IMR-90 (cell line): ENCODE measurements at regions not wholly inside any gene's neighbourhood (a gene's known extent, or its start where the extent isn't known, plus 50 kb on each side); places are given as distances from the start of the nearest gene placed in this dataset.

Source experiments
- ATAC-seq: fragments of 200-7000 bp; cut with Tn5 transposase; 2 replicates; pipeline ENCODE4 v1.9.1; 2020; ENCODE audit warnings: low read depth, mild to moderate bottlenecking, moderate library complexity
- BruUV-seq: library from RNA; stranded (reverse); fragments of 400-500 nt; replicated peaks from 2 replicates; lab custom pipeline; 2021; lab: Mats Ljungman, UMichigan
- CTCF ChIA-PET: fragments of 300-600 bp; formaldehyde crosslinking; extraction: SDS; loops from one replicate; lab custom pipeline; 2021; ENCODE audit warnings: antibody characterized with exemption; lab: Yijun Ruan, JAX
- POLR2A ChIA-PET: fragments of 300-600 bp; sonication (Branson Sonifier 250); formaldehyde crosslinking; loops from one replicate; lab custom pipeline; 2022; ENCODE audit warnings: antibody characterized with exemption; ENCODE audit not compliant: unreplicated experiment; lab: Charles Lee
- DNase-seq: peaks from one replicate; pipeline ENCODE4 v3.0.0; 2013
- H2AFZ ChIP-seq: replicated peaks from 2 replicates; pipeline ENCODE3; 2013; ENCODE audit warnings: low read length, mild to moderate bottlenecking; ENCODE audit not compliant: poor library complexity
- H2AK5ac ChIP-seq: 2 replicates; pipeline ENCODE4 v1.6.1; 2013; ENCODE audit warnings: low read depth, low read length, inconsistent platforms
- H2AK9ac ChIP-seq: replicated peaks from 2 replicates; pipeline ENCODE3; 2013; ENCODE audit warnings: mild to moderate bottlenecking, low read depth, low read length, moderate library complexity; ENCODE audit not compliant: poor library complexity
- H2BK120ac ChIP-seq: 2 replicates; pipeline ENCODE4 v1.6.1; 2013; ENCODE audit warnings: low read depth, low read length, inconsistent platforms
- H2BK15ac ChIP-seq: 3 replicates; pipeline ENCODE4 v1.6.1; 2013; ENCODE audit warnings: low read depth, low read length, inconsistent platforms
- H2BK20ac ChIP-seq: 2 replicates; pipeline ENCODE4 v1.6.1; 2013; ENCODE audit warnings: low read depth, mild to moderate bottlenecking, inconsistent platforms, low read length, moderate library complexity
- H2BK5ac ChIP-seq: 2 replicates; pipeline ENCODE4 v1.6.1; 2013; ENCODE audit warnings: mild to moderate bottlenecking, low read depth, low read length, inconsistent platforms; ENCODE audit not compliant: poor library complexity, severe bottlenecking
- H3K14ac ChIP-seq: replicated peaks from 2 replicates; pipeline ENCODE4 v1.6.1; 2013; ENCODE audit warnings: low read depth, low read length, inconsistent platforms
- H3K18ac ChIP-seq: 2 replicates; pipeline ENCODE4 v1.6.1; 2013; ENCODE audit warnings: low read depth, low read length, control low read depth
- H3K23ac ChIP-seq: 2 replicates; pipeline ENCODE4 v1.6.1; 2013; ENCODE audit warnings: low read depth, low read length, inconsistent platforms
- H3K27ac ChIP-seq: 2 replicates; pipeline ENCODE4 v1.5.1; 2013; ENCODE audit warnings: mild to moderate bottlenecking, control low read depth, low read length; ENCODE audit not compliant: insufficient read depth
- H3K27me3 ChIP-seq: 2 replicates; pipeline ENCODE4 v1.6.1; 2013; ENCODE audit warnings: low read length; ENCODE audit not compliant: control insufficient read depth, insufficient read depth
- H3K36me3 ChIP-seq: 2 replicates; pipeline ENCODE4 v1.6.1; 2013; ENCODE audit warnings: low read length, mixed read lengths; ENCODE audit not compliant: control insufficient read depth, insufficient read depth
- H3K4ac ChIP-seq: 2 replicates; pipeline ENCODE4 v1.6.1; 2013; ENCODE audit warnings: low read depth, low read length, inconsistent platforms
- H3K4me1 ChIP-seq: 2 replicates; pipeline ENCODE4 v1.6.1; 2013; ENCODE audit warnings: low read length, mixed read lengths; ENCODE audit not compliant: control insufficient read depth, insufficient read depth
- H3K4me2 ChIP-seq: 2 replicates; pipeline ENCODE4 v1.6.1; 2013; ENCODE audit warnings: low read depth, mild to moderate bottlenecking, control low read depth, low read length, moderate library complexity
- H3K4me3 ChIP-seq: 2 replicates; pipeline ENCODE4 v1.5.1; 2013; ENCODE audit warnings: low read depth, mild to moderate bottlenecking, control low read depth, low read length, moderate library complexity; ENCODE audit not compliant: insufficient read depth
- H3K56ac ChIP-seq: 2 replicates; pipeline ENCODE4 v1.6.1; 2013; ENCODE audit warnings: low read length, inconsistent platforms; ENCODE audit not compliant: insufficient read depth; ENCODE audit errors: extremely low read depth
- H3K79me1 ChIP-seq, 2 experiments: 2 replicates each; pipeline ENCODE4 v1.6.1; 2013; ENCODE audit warnings: low read length in 2 of 2, inconsistent platforms in 1 of 2, low read depth in 1 of 2
- H3K9ac ChIP-seq: 2 replicates; pipeline ENCODE4 v1.6.1; 2013; ENCODE audit warnings: low read depth, low read length, control low read depth
- H3K9me1 ChIP-seq: 2 replicates; pipeline ENCODE4 v1.6.1; 2013; ENCODE audit warnings: low read length, inconsistent platforms; ENCODE audit not compliant: insufficient read depth
- H3K9me3 ChIP-seq: 2 replicates; pipeline ENCODE4 v1.6.1; 2013; ENCODE audit warnings: low read length; ENCODE audit not compliant: control insufficient read depth, insufficient read depth
- H4K20me1 ChIP-seq: 2 replicates; pipeline ENCODE4 v1.6.1; 2013; ENCODE audit warnings: low read length, inconsistent platforms; ENCODE audit not compliant: insufficient read depth
- H4K5ac ChIP-seq: 2 replicates; pipeline ENCODE4 v1.6.1; 2013; ENCODE audit warnings: mild to moderate bottlenecking, low read depth, low read length, control low read depth
- H4K8ac ChIP-seq, 2 experiments: 2 replicates each; pipeline ENCODE4 v1.6.1; 2013; ENCODE audit warnings: low read depth in 2 of 2, low read length in 2 of 2, control low read depth in 1 of 2, inconsistent platforms in 1 of 2
- H4K91ac ChIP-seq: 2 replicates; pipeline ENCODE4 v1.6.1; 2013; ENCODE audit warnings: low read depth, low read length, inconsistent platforms; ENCODE audit not compliant: insufficient read depth
- MXI1 ChIP-seq: IDR thresholded peaks from 2 replicates; pipeline ENCODE4 v1.6.1; 2012; ENCODE audit warnings: low read depth, mild to moderate bottlenecking, low read length, moderate library complexity, borderline replicate concordance
- WGBS, 2 experiments: methylation state at CpG; one replicate each; pipeline versions ENCODE4 v1.1.5 to v1.1.7; 2013; ENCODE audit warnings: missing lambda C conversion rate in 2 of 2; ENCODE audit not compliant: insufficient read length in 1 of 2; ENCODE audit errors: extremely low coverage in 2 of 2; 5-methylcytosine and 5-hydroxymethylcytosine counted together
- dilution Hi-C: fragments of 300-500 bp; cut with HindIII; formaldehyde crosslinking; loops from one replicate; pipeline ENCODE4 v1.14.3; 2018; ENCODE audit warnings: low sequenced_read_pairs; ENCODE audit not compliant: unreplicated experiment
- in situ Hi-C: fragments of 300-500 bp; cut with MboI; formaldehyde crosslinking; loops from 3 replicates; pipeline ENCODE4 v1.14.3; 2019; ENCODE audit warnings: low sequenced_read_pairs, inconsistent platforms, mixed read lengths
- intact Hi-C: fragments of 100-400 bp; cut with micrococcal nuclease; formaldehyde crosslinking; loops from 2 replicates; pipeline ENCODE4 v1.10.0; 2022

GRCh38 chr14:34024768-34025144, 73.9 kb upstream of the EGLN3 start:
- Histone ChIP-seq H3K14ac (no peak overlapping the region), H4K91ac (no peak overlapping the region), H3K23ac (no peak overlapping the region), H3K9ac (no peak overlapping the region), H3K27me3 (peaks cover 2% of the 10 kb centered on the region; the same call in 1 of the 2 replicates), H2AFZ (no peak overlapping the region), H4K8ac (no peak overlapping the region), H3K56ac (no peak overlapping the region), H3K4ac (no peak overlapping the region), H2AK9ac (no peak overlapping the region), H3K4me1 (no peaks in the 10 kb centered on the region; the same call in 1 of the 2 replicates), H3K79me1 (no peaks in the 10 kb centered on the region), H2BK5ac (no peak overlapping the region), H2BK120ac (no peak overlapping the region), H3K4me2 (no peak overlapping the region), H3K36me3 (no peaks in the 10 kb centered on the region), H3K9me1 (no peaks in the 10 kb centered on the region), H2AK5ac (no peak overlapping the region), H4K20me1 (no peaks in the 10 kb centered on the region), H3K18ac (no peak overlapping the region), H4K5ac (no peak overlapping the region), H3K27ac (no peak overlapping the region), H2BK15ac (no peak overlapping the region), H2BK20ac (no peak overlapping the region), H3K9me3 (no peaks in the 10 kb centered on the region), H3K4me3 (no peak overlapping the region)
- intact Hi-C loops, result no loop called here
- WGBS, 2 experiments, result no CpG with 5 or more reads among the region's 2 CpGs
- ChIA-PET POLR2A (no interaction called here), CTCF (no interaction called here)
- DNase-seq (no peak), ATAC-seq (no peak)
- no peak for TF ChIP-seq MXI1
- dilution Hi-C loops, result no loop called here
- in situ Hi-C loops, result no loop called here
- BruUV-seq, result no TSS peak
